Heart left ventricle (tissue), 13 donors: ENCODE measurements at regions not wholly inside any gene's neighbourhood (a gene's known extent, or its start where the extent isn't known, plus 50 kb on each side); places are given as distances from the start of the nearest gene placed in this dataset.

Experiments
- POLR2A ChIP-seq, 2 donors: fragments of 450-650 bp; IDR thresholded peaks; one replicate each; pipeline ENCODE4 v1.6.1; 2017; ENCODE audit warnings: antibody characterized with exemption in 2 of 2, mild to moderate bottlenecking in 2 of 2, moderate library complexity in 2 of 2
- TF ChIP-seq, protein P1 (sequence below), 12 donors: fragments of 200-600 bp; sonication (generic) in 4 of 12; IDR thresholded peaks; one replicate each; pipeline versions ENCODE4 v1.5.0 to v1.8.0; 2018 to 2022; ENCODE audit warnings: antibody characterized with exemption in 12 of 12, mild to moderate bottlenecking in 5 of 12
- donor health status: ischemic (EF 13 %, LVEDD 7.1; RV severe dilation, severe dysfunction).
- donor health status: DM: no; HTN: yes; CAD: no.
- donor health status: DM: no; HTN: no; CAD: no.
- donor health status: ischemic (EF 25% LVEDD 6.9; RV normal size, moderate dysfunction).
- donor health status: ischemic (EF 25% LVEDD 5.7; RV mildly dilated, moderate dysfunction).
- donor health status: ischemic (EF 35%, LVEDD 5.7; RV mildly dilated, moderate dysfunction).
- donor health status: nonischemic (EF 11% LVEDD 7.7; RV severe dilation, severe dysfunction).
- donor health status: DM: yes; HTN: yes; CAD: no.
- donor health status: PGD.
- donor health status: ischemic (EF 29% LVEDD 5.4; RV normal size, mild dysfunction).
- donor health status: nonischemic (EF 23%, LVEDD 6.1; RV moderate dilation, normal function).

DNA sequence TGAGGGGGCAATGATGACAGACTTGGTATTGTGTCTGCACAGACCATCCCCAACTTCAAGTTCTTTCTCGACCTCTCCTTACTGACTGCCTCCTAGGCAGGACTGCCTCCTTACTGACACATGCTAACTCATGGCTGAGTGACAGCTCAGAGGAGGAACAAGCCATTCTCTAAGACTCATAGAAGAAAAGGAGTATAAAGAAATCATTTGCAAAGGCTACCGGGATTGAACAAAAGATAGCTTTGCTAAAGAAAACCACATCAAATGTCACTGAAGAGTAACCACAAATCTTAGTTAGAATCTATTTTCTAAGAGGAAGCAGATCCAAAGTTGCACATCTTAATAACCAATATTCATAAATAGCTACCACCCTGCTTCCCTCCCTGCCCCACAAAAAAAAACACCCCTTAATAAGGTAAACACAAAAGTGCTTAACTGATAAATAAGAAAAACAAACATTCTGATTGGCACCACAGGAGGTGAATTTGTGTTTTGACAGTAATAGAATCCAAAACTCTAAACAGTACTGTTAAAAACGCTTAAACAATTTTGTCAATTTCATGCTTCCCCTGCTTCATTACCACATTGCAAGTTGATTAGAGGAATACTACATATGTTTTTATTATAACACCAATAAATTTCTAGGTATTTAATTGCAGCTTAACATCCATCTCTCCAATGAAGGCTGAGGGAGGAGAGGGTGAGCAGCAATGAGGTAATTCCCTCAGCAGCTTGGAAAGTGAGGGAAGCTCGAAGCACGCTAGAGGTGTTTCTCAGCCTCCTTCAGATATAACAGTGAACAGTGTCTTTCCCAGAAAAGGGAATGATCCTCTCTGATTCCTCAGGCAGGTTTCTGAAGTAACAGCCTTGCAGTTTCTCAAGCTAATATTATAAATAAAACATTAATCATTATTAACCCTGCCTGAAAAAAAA lies 160.0 kb downstream of the HNRNPD start:
- TF ChIP-seq, protein P1, sequence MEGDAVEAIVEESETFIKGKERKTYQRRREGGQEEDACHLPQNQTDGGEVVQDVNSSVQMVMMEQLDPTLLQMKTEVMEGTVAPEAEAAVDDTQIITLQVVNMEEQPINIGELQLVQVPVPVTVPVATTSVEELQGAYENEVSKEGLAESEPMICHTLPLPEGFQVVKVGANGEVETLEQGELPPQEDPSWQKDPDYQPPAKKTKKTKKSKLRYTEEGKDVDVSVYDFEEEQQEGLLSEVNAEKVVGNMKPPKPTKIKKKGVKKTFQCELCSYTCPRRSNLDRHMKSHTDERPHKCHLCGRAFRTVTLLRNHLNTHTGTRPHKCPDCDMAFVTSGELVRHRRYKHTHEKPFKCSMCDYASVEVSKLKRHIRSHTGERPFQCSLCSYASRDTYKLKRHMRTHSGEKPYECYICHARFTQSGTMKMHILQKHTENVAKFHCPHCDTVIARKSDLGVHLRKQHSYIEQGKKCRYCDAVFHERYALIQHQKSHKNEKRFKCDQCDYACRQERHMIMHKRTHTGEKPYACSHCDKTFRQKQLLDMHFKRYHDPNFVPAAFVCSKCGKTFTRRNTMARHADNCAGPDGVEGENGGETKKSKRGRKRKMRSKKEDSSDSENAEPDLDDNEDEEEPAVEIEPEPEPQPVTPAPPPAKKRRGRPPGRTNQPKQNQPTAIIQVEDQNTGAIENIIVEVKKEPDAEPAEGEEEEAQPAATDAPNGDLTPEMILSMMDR (IDR thresholded peaks at IDR 0.05), result no peak
- no peak for TF ChIP-seq POLR2A (IDR thresholded peaks at IDR 0.05)
